Thyroid gland (tissue), 4 donors: ENCODE measurements at regions not wholly inside any gene's neighbourhood (a gene's known extent, or its start where the extent isn't known, plus 50 kb on each side); places are given as distances from the start of the nearest gene placed in this dataset.

Experiments
- DNase-seq, 2 donors: peaks; one replicate each; pipeline ENCODE4 v3.0.0-alpha.2; 2019
- H3K27ac ChIP-seq, 3 donors: fragments of 200-600 bp; sonication (generic); 1 replicate in 2 of 3; 2 replicates in 1 of 3; pipeline ENCODE4 v1.5.1; 2016 to 2019; ENCODE audit warnings: mild to moderate bottlenecking in 1 of 3, moderate library complexity in 1 of 3
- H3K27me3 ChIP-seq: fragments of 200-600 bp; sonication (generic); one replicate; pipeline ENCODE4 v1.5.1; 2019
- H3K36me3 ChIP-seq, 2 donors: fragments of 200-600 bp; sonication (generic); one replicate each; pipeline ENCODE4 v1.5.1; 2016 to 2019
- H3K4me1 ChIP-seq, 2 donors: fragments of 200-600 bp; sonication (generic); one replicate each; pipeline ENCODE4 v1.5.1; 2017 to 2019
- H3K4me3 ChIP-seq, 3 donors: fragments of 200-600 bp; sonication (generic); replicated peaks in 1 of 3; 1 replicate in 2 of 3; 2 replicates in 1 of 3; pipeline ENCODE4 v1.5.1; 2016; ENCODE audit warnings: mild to moderate bottlenecking in 1 of 3
- H3K9me3 ChIP-seq: fragments of 200-600 bp; sonication (generic); one replicate; pipeline ENCODE4 v1.5.1; 2017
- POLR2A ChIP-seq, 2 donors: fragments of 450-650 bp; IDR thresholded peaks; one replicate each; pipeline ENCODE4 v1.6.1; 2017; ENCODE audit warnings: antibody characterized with exemption in 2 of 2, mild to moderate bottlenecking in 2 of 2, moderate library complexity in 1 of 2
- WGBS, 2 donors: methylation state at CpG; one replicate each; pipeline ENCODE4 v1.1.5; 2017; 5-methylcytosine and 5-hydroxymethylcytosine counted together
- intact Hi-C: fragments of 100-400 bp; cut with DNase I; formaldehyde crosslinking; loops from one replicate; pipeline ENCODE4 v1.15.1; 2023
- TF ChIP-seq, protein P1 (sequence below), 6 experiments: fragments of 200-600 bp in 3 of 6; fragments of 450-650 bp in 3 of 6; sonication (generic) in 3 of 6; IDR thresholded peaks; one replicate each; pipeline ENCODE4 v1.5.1; 2016 to 2019; ENCODE audit warnings: antibody characterized with exemption in 6 of 6, mild to moderate bottlenecking in 2 of 6, inconsistent platforms in 1 of 6, moderate library complexity in 1 of 6

DNA sequence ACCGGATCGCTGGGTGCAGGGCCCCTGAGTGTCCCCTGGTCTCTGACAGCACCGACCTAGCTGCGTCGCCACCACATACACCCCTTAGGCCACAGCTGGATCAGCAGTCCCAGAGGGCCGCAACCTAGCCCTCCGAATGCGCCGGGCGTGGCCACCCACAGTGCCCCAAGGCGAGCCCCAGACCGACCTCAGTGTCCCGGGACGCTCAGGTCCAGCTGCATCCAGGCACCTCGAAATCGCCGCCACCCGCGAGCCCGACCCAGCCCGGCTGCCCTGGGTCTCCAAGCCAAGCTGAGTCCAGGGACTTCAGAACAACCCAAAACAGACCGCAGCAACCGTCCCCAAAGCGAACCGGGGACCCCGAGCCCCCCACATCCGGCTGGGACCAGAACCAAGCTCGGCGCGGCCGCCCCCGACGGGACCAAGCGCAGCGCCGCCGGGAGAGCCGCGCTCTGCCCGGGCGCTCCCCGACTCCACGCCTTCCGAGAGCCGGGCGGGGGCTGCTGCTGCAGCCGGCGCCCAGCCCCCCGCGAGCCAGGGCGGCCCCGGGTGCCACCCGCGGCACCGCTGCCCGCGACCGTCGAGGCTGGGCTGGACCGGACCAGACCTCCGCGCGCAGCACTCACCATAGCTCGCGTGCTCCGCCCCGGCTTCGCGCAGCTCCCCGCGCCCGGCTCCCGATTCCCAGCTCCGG lies 54.6 kb upstream of the ECE1 start:
- H3K4me1 ChIP-seq, result peaks cover 47 to 49% of the 10 kb centered on the region in 2 donors
- H3K4me3 ChIP-seq, result peak overlapping the region; percentile 51 to 75 (median 71)
- H3K27me3 ChIP-seq, result no peaks in the 10 kb centered on the region
- intact Hi-C loops, result no loop called here
- no peaks in the 10 kb centered on the region for H3K36me3 ChIP-seq
- WGBS, 2 donors, result 0% methylated on average over 2 of the region's 74 CpGs; no CpG with 5 or more reads in 1 of the 2 donors
- peak overlapping the region; percentile 91 to 95 (median 94) for H3K27ac ChIP-seq
- no peaks in the 10 kb centered on the region for H3K9me3 ChIP-seq
- TF ChIP-seq, protein P1, sequence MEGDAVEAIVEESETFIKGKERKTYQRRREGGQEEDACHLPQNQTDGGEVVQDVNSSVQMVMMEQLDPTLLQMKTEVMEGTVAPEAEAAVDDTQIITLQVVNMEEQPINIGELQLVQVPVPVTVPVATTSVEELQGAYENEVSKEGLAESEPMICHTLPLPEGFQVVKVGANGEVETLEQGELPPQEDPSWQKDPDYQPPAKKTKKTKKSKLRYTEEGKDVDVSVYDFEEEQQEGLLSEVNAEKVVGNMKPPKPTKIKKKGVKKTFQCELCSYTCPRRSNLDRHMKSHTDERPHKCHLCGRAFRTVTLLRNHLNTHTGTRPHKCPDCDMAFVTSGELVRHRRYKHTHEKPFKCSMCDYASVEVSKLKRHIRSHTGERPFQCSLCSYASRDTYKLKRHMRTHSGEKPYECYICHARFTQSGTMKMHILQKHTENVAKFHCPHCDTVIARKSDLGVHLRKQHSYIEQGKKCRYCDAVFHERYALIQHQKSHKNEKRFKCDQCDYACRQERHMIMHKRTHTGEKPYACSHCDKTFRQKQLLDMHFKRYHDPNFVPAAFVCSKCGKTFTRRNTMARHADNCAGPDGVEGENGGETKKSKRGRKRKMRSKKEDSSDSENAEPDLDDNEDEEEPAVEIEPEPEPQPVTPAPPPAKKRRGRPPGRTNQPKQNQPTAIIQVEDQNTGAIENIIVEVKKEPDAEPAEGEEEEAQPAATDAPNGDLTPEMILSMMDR (IDR thresholded peaks at IDR 0.05), result no peak
- peak in 1 of 2 donors; percentile 85 for TF ChIP-seq POLR2A (IDR thresholded peaks at IDR 0.05)
- no peak for DNase-seq

DNA sequence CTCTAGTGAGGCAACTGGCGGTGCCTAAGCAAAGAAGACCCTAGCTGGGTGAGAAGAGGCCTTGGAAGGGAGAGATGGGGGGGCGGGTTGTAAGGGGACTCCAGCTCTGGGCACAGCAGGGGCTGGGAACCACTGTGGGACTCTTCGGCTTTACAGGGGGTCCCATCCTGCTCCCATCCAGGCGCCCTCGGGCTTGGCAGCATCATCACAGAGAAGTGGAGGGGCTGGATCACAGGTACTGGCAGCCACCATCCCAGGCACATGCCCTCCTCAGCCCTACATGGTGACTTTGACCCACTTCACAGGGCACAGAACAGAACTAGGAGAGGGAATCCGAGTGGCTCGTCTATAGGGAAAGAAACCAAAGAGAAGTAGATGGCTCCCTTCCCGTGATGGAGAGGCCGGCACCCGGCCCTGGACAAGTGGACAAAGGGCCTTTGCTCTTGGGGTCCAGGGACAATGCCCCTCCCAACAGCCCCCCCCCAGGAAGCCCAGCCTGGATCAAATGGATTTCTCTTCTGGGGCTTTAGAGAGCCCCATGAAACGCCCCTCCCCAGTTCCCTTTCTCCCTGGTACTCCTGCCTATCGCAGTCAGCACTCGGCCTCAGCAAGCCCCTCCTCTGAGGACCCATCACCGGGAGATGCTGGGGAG lies 54.0 kb upstream of the ECE1 start:
- intact Hi-C loops, result no loop called here
- Histone ChIP-seq H3K9me3 (no peaks in the 10 kb centered on the region), H3K4me1 (peaks cover 49 to 52% of the 10 kb centered on the region in 2 donors), H3K4me3 (peak overlapping the region; percentile 51 to 75 (median 71)), H3K36me3 (no peaks in the 10 kb centered on the region), H3K27me3 (no peaks in the 10 kb centered on the region), H3K27ac (peak overlapping the region; percentile 91 to 95 (median 94))
- DNase-seq, result no peak
- TF ChIP-seq, protein P1 (IDR thresholded peaks at IDR 0.05), result no peak
- no peak for TF ChIP-seq POLR2A (IDR thresholded peaks at IDR 0.05)
- 27 to 52% methylated on average over 9 to 11 of the region's 14 CpGs for WGBS, 2 donors

DNA sequence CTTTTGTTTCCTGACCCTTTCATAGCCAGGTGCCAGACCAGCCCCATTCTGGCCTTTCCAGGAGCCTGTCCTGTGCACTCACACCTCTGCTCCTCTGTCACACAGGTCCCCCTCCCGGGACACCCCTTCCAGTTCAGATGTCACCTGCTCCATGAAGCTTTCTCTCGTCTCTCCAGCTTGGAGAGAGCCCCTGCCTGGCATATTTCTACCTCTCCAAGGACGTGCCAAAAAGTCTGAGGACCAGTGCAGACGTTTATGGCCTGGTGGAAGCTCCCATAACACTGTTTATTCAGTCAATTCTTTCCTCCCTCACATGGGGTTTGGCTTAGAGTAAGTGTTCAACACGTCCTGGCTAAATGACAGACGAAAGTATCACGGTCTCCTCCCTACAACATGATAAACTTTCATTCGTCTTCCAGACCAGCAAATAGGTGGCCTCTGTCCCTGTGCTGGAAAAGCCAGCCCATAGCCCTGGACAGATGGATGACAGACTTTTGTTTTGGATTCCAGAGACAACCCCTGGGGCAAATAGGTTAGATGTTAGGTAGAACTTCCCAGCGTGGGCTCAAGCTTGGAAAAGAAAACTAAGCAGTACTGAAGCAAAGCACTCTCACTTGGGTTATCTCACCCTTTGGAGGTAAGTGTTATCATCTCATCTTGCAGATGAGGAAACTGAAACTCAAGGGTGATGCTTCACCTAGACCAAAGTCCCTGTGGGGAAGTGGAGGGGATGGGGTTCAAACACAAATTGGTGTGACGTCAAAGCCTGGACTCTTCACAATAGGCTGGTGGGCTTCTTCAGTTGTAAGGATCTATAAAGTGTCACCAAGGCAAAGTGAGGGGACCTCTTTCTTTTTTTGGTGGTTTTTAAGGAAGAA lies 52.9 kb upstream of the ECE1 start:
- intact Hi-C loops, result no loop called here
- Histone ChIP-seq H3K27ac (peak overlapping the region; percentile 91 to 95 (median 94)), H3K4me1 (peaks cover 59 to 63% of the 10 kb centered on the region in 2 donors), H3K27me3 (no peaks in the 10 kb centered on the region), H3K36me3 (no peaks in the 10 kb centered on the region), H3K9me3 (no peaks in the 10 kb centered on the region), H3K4me3 (peak overlapping the region in 1 of 3 donors; percentile 12)
- no peak for DNase-seq
- TF ChIP-seq, protein P1 (IDR thresholded peaks at IDR 0.05), result no peak
- TF ChIP-seq POLR2A (IDR thresholded peaks at IDR 0.05), result no peak
- WGBS, 2 donors, result 20 to 22% methylated on average over 10 of the region's 10 CpGs

DNA sequence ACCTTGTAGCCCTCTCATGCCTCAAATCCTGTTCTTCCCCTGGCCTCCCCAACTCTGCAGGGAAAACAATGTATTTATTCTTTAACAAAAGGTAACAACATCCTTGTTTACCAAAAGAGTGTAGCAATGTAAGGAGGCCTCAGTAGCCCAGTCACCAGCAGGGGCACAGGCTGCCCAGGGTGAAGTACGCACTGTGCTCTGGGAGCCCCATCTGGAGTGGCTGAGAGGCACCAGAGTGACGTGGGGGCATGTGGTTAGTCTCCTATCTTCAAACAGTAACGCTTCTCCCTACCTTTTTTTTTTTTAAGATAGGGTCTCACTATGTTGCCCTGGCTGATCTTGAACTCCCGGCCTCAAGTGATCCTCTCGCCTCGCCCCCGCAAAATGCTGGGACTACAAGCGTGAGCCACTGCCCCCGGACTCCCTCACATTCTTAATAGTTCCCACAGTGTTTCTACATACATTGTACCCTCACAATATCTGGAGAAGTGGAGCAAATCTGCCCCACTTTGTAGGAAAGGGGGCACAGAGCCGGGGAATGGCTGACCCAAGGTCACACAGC lies 51.3 kb upstream of the ECE1 start:
- TF ChIP-seq, protein P1 (IDR thresholded peaks at IDR 0.05), result no peak
- no peaks in the 10 kb centered on the region for H3K9me3 ChIP-seq
- WGBS, 2 donors, result 87 to 92% methylated on average over 10 of the region's 10 CpGs
- no peak for DNase-seq
- H3K4me3 ChIP-seq, result no peak overlapping the region
- H3K36me3 ChIP-seq, result no peaks in the 10 kb centered on the region
- H3K27me3 ChIP-seq, result no peaks in the 10 kb centered on the region
- peaks cover 75 to 79% of the 10 kb centered on the region in 2 donors for H3K4me1 ChIP-seq
- intact Hi-C loops, result no loop called here
- peak overlapping the region; percentile 91 to 95 (median 94) for H3K27ac ChIP-seq
